ENCODE measurements at regions not wholly inside any gene's neighbourhood (a gene's known extent, or its start where the extent isn't known, plus 50 kb on each side); places are given as distances from the start of the nearest gene placed in this dataset.

GRCh38 chr4:62490635-62491034 is 1290.5 kb downstream of the ADGRL3 start:
- no peaks in the 10 kb centered on the region for H3K9me3 ChIP-seq (replicated peaks; ENCODE audit: insufficient read depth, low read length)
- H3F3A ChIP-seq (ENCODE audit: insufficient read depth, low read length) = no peaks in the 10 kb centered on the region
- TF ChIP-seq EZH2phosphoT487 (IDR thresholded peaks at IDR 0.05; ENCODE audit: low read length) = no peak
- TF ChIP-seq EZH2 (optimal IDR thresholded peaks at IDR 0.05; ENCODE audit: low read depth, low read length) = no peak
- no peak overlapping the region for H3K9ac ChIP-seq (ENCODE audit: low read length)
- no peak overlapping the region for H2AFZ ChIP-seq (ENCODE audit: low read length)
- H4K20me1 ChIP-seq (ENCODE audit: insufficient read depth, low read length) = no peaks in the 10 kb centered on the region
- no peak overlapping the region for H3K27ac ChIP-seq (ENCODE audit: low read length)
- no peaks in the 10 kb centered on the region for H3K4me1 ChIP-seq (ENCODE audit: low read length)
- no peak for DNase-seq
- no peaks in the 10 kb centered on the region for H3K79me2 ChIP-seq (ENCODE audit: low read length)
- H3K36me3 ChIP-seq (replicated peaks; ENCODE audit: insufficient read depth, low read length) = no peaks in the 10 kb centered on the region
- no peaks in the 10 kb centered on the region for H3K9me2 ChIP-seq (replicated peaks; ENCODE audit: insufficient read depth, low read length)
- H3K27me3 ChIP-seq (replicated peaks; ENCODE audit: insufficient read depth, low read length) = no peaks in the 10 kb centered on the region
- H3K4me3 ChIP-seq (ENCODE audit: low read length) = no peak overlapping the region
- no peak overlapping the region for H3K4me2 ChIP-seq (ENCODE audit: low read depth, low read length)

DNA sequence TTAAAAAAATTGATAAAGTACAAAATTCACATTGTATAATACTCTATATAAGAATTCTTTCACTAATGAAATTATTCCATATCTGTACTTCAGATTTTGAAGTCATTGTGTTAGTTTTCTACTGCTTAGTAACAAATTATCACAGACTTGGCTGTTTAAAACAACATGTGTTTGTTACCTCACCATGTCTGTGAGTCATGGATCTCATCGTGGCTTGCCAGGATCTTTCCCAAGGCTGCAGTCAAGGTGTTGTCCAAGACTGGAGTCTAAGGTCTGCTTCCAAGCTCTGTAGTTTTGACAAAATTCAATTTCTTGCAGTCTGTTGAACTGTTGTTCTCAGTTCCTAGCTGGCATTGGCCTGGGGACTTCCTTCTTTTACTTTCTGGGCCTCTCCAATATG is 1286.9 kb downstream of the ADGRL3 start:
- Histone ChIP-seq H3K9me3 (replicated peaks; ENCODE audit: insufficient read depth, low read length) (no peaks in the 10 kb centered on the region), H3K36me3 (replicated peaks; ENCODE audit: insufficient read depth, low read length) (no peaks in the 10 kb centered on the region), H3K4me1 (ENCODE audit: low read length) (no peaks in the 10 kb centered on the region), H3K9ac (ENCODE audit: low read length) (no peak overlapping the region), H3K9me2 (replicated peaks; ENCODE audit: insufficient read depth, low read length) (no peaks in the 10 kb centered on the region), H3K4me3 (ENCODE audit: low read length) (no peak overlapping the region), H3K4me2 (ENCODE audit: low read depth, low read length) (no peak overlapping the region), H2AFZ (ENCODE audit: low read length) (no peak overlapping the region), H3K79me2 (ENCODE audit: low read length) (no peaks in the 10 kb centered on the region), H3K27me3 (replicated peaks; ENCODE audit: insufficient read depth, low read length) (no peaks in the 10 kb centered on the region), H3K27ac (ENCODE audit: low read length) (no peak overlapping the region), H4K20me1 (ENCODE audit: insufficient read depth, low read length) (no peaks in the 10 kb centered on the region), H3F3A (ENCODE audit: insufficient read depth, low read length) (no peaks in the 10 kb centered on the region)
- no peak for DNase-seq
- TF ChIP-seq EZH2phosphoT487 (IDR thresholded peaks at IDR 0.05; ENCODE audit: low read length) (no peak), CTCF (IDR thresholded peaks at IDR 0.05; ENCODE audit: low read length) (no peak), EZH2 (optimal IDR thresholded peaks at IDR 0.05; ENCODE audit: low read depth, low read length) (no peak)

GRCh38 chr4:62484357-62484756 is 1284.2 kb downstream of the ADGRL3 start:
- Histone ChIP-seq H3K4me2 (ENCODE audit: low read depth, low read length) (no peak overlapping the region), H3K27me3 (replicated peaks; ENCODE audit: insufficient read depth, low read length) (no peaks in the 10 kb centered on the region), H3F3A (ENCODE audit: insufficient read depth, low read length) (no peaks in the 10 kb centered on the region), H3K9me3 (replicated peaks; ENCODE audit: insufficient read depth, low read length) (no peaks in the 10 kb centered on the region), H2AFZ (ENCODE audit: low read length) (no peak overlapping the region), H3K4me1 (ENCODE audit: low read length) (no peaks in the 10 kb centered on the region), H4K20me1 (ENCODE audit: insufficient read depth, low read length) (no peaks in the 10 kb centered on the region), H3K79me2 (ENCODE audit: low read length) (no peaks in the 10 kb centered on the region), H3K27ac (ENCODE audit: low read length) (no peak overlapping the region), H3K9ac (ENCODE audit: low read length) (no peak overlapping the region), H3K4me3 (ENCODE audit: low read length) (no peak overlapping the region), H3K9me2 (replicated peaks; ENCODE audit: insufficient read depth, low read length) (no peaks in the 10 kb centered on the region), H3K36me3 (replicated peaks; ENCODE audit: insufficient read depth, low read length) (no peaks in the 10 kb centered on the region)
- no peak for DNase-seq
- no peak for TF ChIP-seq CTCF (IDR thresholded peaks at IDR 0.05; ENCODE audit: low read length)
- no peak for TF ChIP-seq EZH2phosphoT487 (IDR thresholded peaks at IDR 0.05; ENCODE audit: low read length)
- TF ChIP-seq EZH2 (optimal IDR thresholded peaks at IDR 0.05; ENCODE audit: low read depth, low read length) = no peak

DNA sequence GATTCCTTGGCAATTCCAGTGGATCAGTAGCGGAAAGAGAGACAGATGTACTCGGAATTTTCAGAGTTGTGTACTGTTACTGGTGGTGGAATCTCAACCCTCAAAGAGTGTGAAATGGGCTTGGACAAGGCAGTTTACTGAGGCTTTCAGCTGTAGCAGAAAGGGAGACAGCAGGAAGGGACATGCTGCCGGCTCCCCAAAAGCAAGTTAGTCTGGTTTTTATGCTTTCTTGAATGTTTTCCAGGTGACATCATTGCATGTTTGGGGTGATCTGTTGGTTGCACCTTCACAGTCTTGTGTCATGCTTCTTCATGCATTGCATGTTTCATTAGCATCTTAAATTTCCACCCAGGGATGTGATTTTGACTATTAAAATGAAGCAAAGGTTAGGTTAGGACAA is 1282.2 kb downstream of the ADGRL3 start:
- no peaks in the 10 kb centered on the region for H3K4me1 ChIP-seq (ENCODE audit: low read length)
- no peak for DNase-seq

More for the DNA sequence above, 1282.2 kb downstream of the ADGRL3 start:
- no peaks in the 10 kb centered on the region for H3K79me2 ChIP-seq (ENCODE audit: low read length)
- no peaks in the 10 kb centered on the region for H3K36me3 ChIP-seq (replicated peaks; ENCODE audit: insufficient read depth, low read length)
- H3F3A ChIP-seq (ENCODE audit: insufficient read depth, low read length) = no peaks in the 10 kb centered on the region
- H3K4me3 ChIP-seq (ENCODE audit: low read length) = no peak overlapping the region
- no peaks in the 10 kb centered on the region for H3K9me2 ChIP-seq (replicated peaks; ENCODE audit: insufficient read depth, low read length)
- H3K27me3 ChIP-seq (replicated peaks; ENCODE audit: insufficient read depth, low read length) = no peaks in the 10 kb centered on the region
- H3K27ac ChIP-seq (ENCODE audit: low read length) = no peak overlapping the region
- no peak overlapping the region for H3K9ac ChIP-seq (ENCODE audit: low read length)
- no peaks in the 10 kb centered on the region for H4K20me1 ChIP-seq (ENCODE audit: insufficient read depth, low read length)
- TF ChIP-seq CTCF (IDR thresholded peaks at IDR 0.05; ENCODE audit: low read length) (no peak), EZH2phosphoT487 (IDR thresholded peaks at IDR 0.05; ENCODE audit: low read length) (no peak), EZH2 (optimal IDR thresholded peaks at IDR 0.05; ENCODE audit: low read depth, low read length) (no peak)
- no peak overlapping the region for H2AFZ ChIP-seq (ENCODE audit: low read length)
- H3K4me2 ChIP-seq (ENCODE audit: low read depth, low read length) = no peak overlapping the region
- H3K9me3 ChIP-seq (replicated peaks; ENCODE audit: insufficient read depth, low read length) = no peaks in the 10 kb centered on the region
